ENCODE measurements at regions not wholly inside any gene's neighbourhood (a gene's known extent, or its start where the extent isn't known, plus 50 kb on each side); places are given as distances from the start of the nearest gene placed in this dataset.

GRCh38 chr6:164124473-164124872 lies 710.0 kb downstream of the QKI start:
- RAD21 ChIA-PET (ENCODE audit: low non-redundant PET in 1 of 2, low total read pairs in 2 of 2, uncharacterized antibody in 2 of 2, unreplicated experiment in 2 of 2) = no interaction called here
- no peak overlapping the region for H3K9ac ChIP-seq (ENCODE audit: low read length)
- intact Hi-C loops (cut with micrococcal nuclease) = no loop called here
- H3K4me1 ChIP-seq (ENCODE audit: control insufficient read depth in 1 of 2, insufficient read depth in 2 of 2, low read length in 2 of 2) = no peaks in the 10 kb centered on the region
- no peaks in the 10 kb centered on the region for H4K20me1 ChIP-seq (ENCODE audit: insufficient read depth)
- no peak overlapping the region for H2AFZ ChIP-seq (ENCODE audit: low read depth, low read length, poor library complexity, severe bottlenecking)
- DNase-seq (ENCODE audit: low read depth, low spot score) (no peak), ATAC-seq (no peak)
- H3K9me2 ChIP-seq (ENCODE audit: insufficient read depth) = no peaks in the 10 kb centered on the region
- no peaks in the 10 kb centered on the region for H3K79me2 ChIP-seq (ENCODE audit: insufficient read depth, low read length)
- CTCF ChIA-PET = no interaction called here
- H3K9me3 ChIP-seq (ENCODE audit: control insufficient read depth in 1 of 2, insufficient read depth in 1 of 2, low read depth in 1 of 2, low read length in 2 of 2) = peaks cover 0 to 5% of the 10 kb centered on the region in 2 experiments; a peak in 1 of 4 replicates
- TF ChIP-seq YY1 (IDR thresholded peaks at IDR 0.05; ENCODE audit: extremely low read depth, insufficient replicate concordance, low read depth, low read length) (no peak), ZNF274 (IDR thresholded peaks at IDR 0.05; ENCODE audit: low read depth, low read length) (no peak), POLR2A (IDR thresholded peaks at IDR 0.05; ENCODE audit: borderline replicate concordance, extremely low read depth, insufficient read depth, insufficient read length) (no peak), CBX3 (IDR thresholded peaks at IDR 0.05; ENCODE audit: low read depth) (no peak), POLR2AphosphoS5 (IDR thresholded peaks at IDR 0.05; ENCODE audit: low read depth, low read length) (no peak), FOSL1 (IDR thresholded peaks at IDR 0.05; ENCODE audit: low read depth) (no peak), CEBPB (IDR thresholded peaks at IDR 0.05; ENCODE audit: low read depth) (no peak), TCF7L2 (IDR thresholded peaks at IDR 0.05; ENCODE audit: borderline replicate concordance, extremely low read depth, insufficient read depth, insufficient read length) (no peak), ZFX (IDR thresholded peaks at IDR 0.05) (no peak), REST (IDR thresholded peaks at IDR 0.05; ENCODE audit: low read depth) (no peak), EGR1 (IDR thresholded peaks at IDR 0.05; ENCODE audit: low read depth) (no peak)
- no TSS peak for BruUV-seq (replicated peaks)
- H3K27ac ChIP-seq (ENCODE audit: low read depth, low read length) = no peak overlapping the region
- H3K4me3 ChIP-seq (replicated peaks in 1 of 2; ENCODE audit: low read depth in 1 of 2, low read length in 2 of 2) = no peak overlapping the region
- no peaks in the 10 kb centered on the region for H3K27me3 ChIP-seq (ENCODE audit: insufficient read depth, low read length)
- H3K36me3 ChIP-seq (ENCODE audit: control insufficient read depth in 1 of 2, insufficient read depth in 2 of 2, low read length in 2 of 2) = no peaks in the 10 kb centered on the region
- no peak overlapping the region for H3K4me2 ChIP-seq (ENCODE audit: low read length)
- POLR2A ChIA-PET = no interaction called here
